Activated naive CD4-positive, alpha-beta T cell (primary cell): ENCODE measurements at regions not wholly inside any gene's neighbourhood (a gene's known extent, or its start where the extent isn't known, plus 50 kb on each side); places are given as distances from the start of the nearest gene placed in this dataset.

Experiments
- DNase-seq, 4 experiments: peaks; one replicate each; lab custom pipeline; 2025; lab: John Stamatoyannopoulos, UW

- no peak for DNase-seq
Observed at GRCh38 chr3:104474011-104474410, 892.7 kb upstream of the ALCAM start.

- DNase-seq, result no peak
Observed at GRCh38 chr3:104503022-104503421, 863.7 kb upstream of the ALCAM start.

- no peak for DNase-seq
Observed at GRCh38 chr3:104510131-104510849, 856.4 kb upstream of the ALCAM start.

GRCh38 chr3:104514371-104514770, 852.3 kb upstream of the ALCAM start:
- DNase-seq, result no peak

GRCh38 chr3:104514776-104515175, 851.9 kb upstream of the ALCAM start:
- DNase-seq, result no peak

GRCh38 chr3:104519068-104519467, 847.6 kb upstream of the ALCAM start:
- DNase-seq, result no peak

- no peak for DNase-seq
Observed at GRCh38 chr3:104519468-104520227, 847.1 kb upstream of the ALCAM start.

GRCh38 chr3:104520228-104520655, 846.5 kb upstream of the ALCAM start:
- no peak for DNase-seq

GRCh38 chr3:104521606-104522336, 844.9 kb upstream of the ALCAM start:
- no peak for DNase-seq

GRCh38 chr3:104523136-104523535, 843.6 kb upstream of the ALCAM start:
- DNase-seq, result no peak

- no peak for DNase-seq
Observed at GRCh38 chr3:104526901-104527401, 839.8 kb upstream of the ALCAM start.

- no peak for DNase-seq
Observed at GRCh38 chr3:104530934-104531333, 835.8 kb upstream of the ALCAM start.

- DNase-seq, result no peak
Observed at GRCh38 chr3:104536715-104537114, 830.0 kb upstream of the ALCAM start.

GRCh38 chr3:104537323-104537722, 829.4 kb upstream of the ALCAM start:
- no peak for DNase-seq

- DNase-seq, result no peak
Observed at GRCh38 chr3:104546301-104546700, 820.4 kb upstream of the ALCAM start.

GRCh38 chr3:104547031-104547430, 819.7 kb upstream of the ALCAM start:
- no peak for DNase-seq

- no peak for DNase-seq
Observed at GRCh38 chr3:104548401-104548800, 818.3 kb upstream of the ALCAM start.

GRCh38 chr3:104549099-104549714, 817.5 kb upstream of the ALCAM start:
- no peak for DNase-seq

GRCh38 chr3:104553121-104553520, 813.6 kb upstream of the ALCAM start:
- no peak for DNase-seq

GRCh38 chr3:104554425-104554824, 812.3 kb upstream of the ALCAM start:
- no peak for DNase-seq

GRCh38 chr3:104555728-104556127, 811.0 kb upstream of the ALCAM start:
- DNase-seq, result no peak
